AG04450 (cell line): ENCODE measurements at regions not wholly inside any gene's neighbourhood (a gene's known extent, or its start where the extent isn't known, plus 50 kb on each side); places are given as distances from the start of the nearest gene placed in this dataset.
A peak's percentile ranks its signal among the peaks of the same experiment; 100 is the strongest.

ENCODE experiments used
- CTCF ChIA-PET: fragments of 300-600, 350-600 bp; formaldehyde crosslinking; extraction: SDS; loops from one replicate; lab custom pipeline; 2022; ENCODE audit warnings: antibody characterized with exemption, inconsistent platforms; lab: Charles Lee
- POLR2A ChIA-PET: fragments of 350-600 bp; formaldehyde crosslinking; extraction: SDS; loops from one replicate; lab custom pipeline; 2021; ENCODE audit warnings: antibody characterized with exemption, inconsistent platforms; lab: Yijun Ruan, JAX
- DNase-seq: peaks from one replicate; pipeline ENCODE4 v3.0.0-alpha.2; 2011; ENCODE audit warnings: low read depth, low spot score
- H3K27ac ChIP-seq: one replicate; pipeline ENCODE4 v1.5.1; 2012; ENCODE audit warnings: low read depth, low read length, control low read depth
- H3K27me3 ChIP-seq: one replicate; pipeline ENCODE4 v1.6.0; 2012; ENCODE audit warnings: low read length; ENCODE audit not compliant: control insufficient read depth, insufficient read depth
- H3K4me3 ChIP-seq: 2 replicates; pipeline ENCODE4 v1.5.1; 2011; ENCODE audit warnings: mild to moderate bottlenecking, low read depth, low read length, control low read depth
- H3K9me3 ChIP-seq: 2 replicates; pipeline ENCODE4 v1.5.1; 2012; ENCODE audit warnings: low read length; ENCODE audit not compliant: control insufficient read depth, insufficient read depth
- CTCF ChIP-seq: IDR thresholded peaks from 2 replicates; pipeline ENCODE4 v1.5.1; 2011; ENCODE audit warnings: low read depth, low read length, control low read depth, inconsistent platforms

DNA sequence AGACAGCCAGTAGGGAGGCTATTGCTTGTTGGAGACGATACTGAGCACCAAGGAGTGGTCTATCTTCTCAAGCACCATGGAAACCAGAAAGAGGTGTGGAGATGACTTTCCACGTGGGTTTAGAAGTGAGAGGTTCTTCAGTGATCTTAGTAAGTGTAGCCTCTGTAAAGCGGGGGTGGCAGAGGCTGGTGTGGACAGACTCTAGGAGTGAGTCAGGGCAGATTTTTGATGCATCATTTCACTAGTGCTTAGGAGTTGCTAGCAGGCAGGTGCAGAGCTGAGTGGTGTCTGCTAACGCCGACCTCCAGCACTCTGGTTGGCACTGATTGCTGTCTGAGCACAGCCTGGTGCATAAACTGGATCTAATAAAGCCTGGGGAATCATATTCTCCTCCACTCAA lies 78.4 kb upstream of the ADO start:
- Histone ChIP-seq H3K27me3 (peaks cover 27% of the 10 kb centered on the region), H3K4me3 (no peak overlapping the region), H3K27ac (no peak overlapping the region), H3K9me3 (no peaks in the 10 kb centered on the region; the same call in 1 of the 2 replicates)
- TF ChIP-seq CTCF = no peak
- CTCF ChIA-PET = no interaction called here
- POLR2A ChIA-PET = no interaction called here
- no peak for DNase-seq

GRCh38 chr10:62726638-62727037 lies 77.9 kb upstream of the ADO start:
- no peak for DNase-seq
- no peak for TF ChIP-seq CTCF

DNA sequence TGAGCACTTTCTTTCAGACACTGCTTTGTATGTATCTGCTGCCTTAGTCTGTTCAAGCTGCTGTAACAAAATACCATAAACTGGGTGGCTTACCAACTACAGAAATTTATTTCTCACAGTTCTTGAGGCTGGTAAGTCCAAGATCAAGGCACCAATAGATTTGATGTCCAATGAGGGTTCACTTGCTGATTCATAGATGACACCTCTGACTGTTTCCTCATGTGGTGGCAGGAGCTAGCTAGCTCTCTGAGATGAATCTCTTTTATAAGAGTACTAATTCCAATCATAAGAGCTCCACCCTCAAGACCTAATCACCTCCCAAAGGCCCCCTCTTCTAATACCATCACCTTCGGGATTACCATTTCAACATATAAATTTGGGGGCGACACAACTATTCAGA lies 76.6 kb upstream of the ADO start:
- Histone ChIP-seq H3K27ac (no peak overlapping the region), H3K9me3 (no peaks in the 10 kb centered on the region; the same call in 1 of the 2 replicates), H3K4me3 (no peak overlapping the region), H3K27me3 (peaks cover 27% of the 10 kb centered on the region)
- ChIA-PET CTCF (no interaction called here), POLR2A (no interaction called here)
- DNase-seq = no peak
- TF ChIP-seq CTCF = no peak

More at GRCh38 chr10:62726638-62727037, 77.9 kb upstream of the ADO start:
- Histone ChIP-seq H3K27ac (no peak overlapping the region), H3K27me3 (peaks cover 27% of the 10 kb centered on the region), H3K9me3 (no peaks in the 10 kb centered on the region; the same call in 1 of the 2 replicates), H3K4me3 (no peak overlapping the region)
- POLR2A ChIA-PET = no interaction called here
- CTCF ChIA-PET = no interaction called here

DNA sequence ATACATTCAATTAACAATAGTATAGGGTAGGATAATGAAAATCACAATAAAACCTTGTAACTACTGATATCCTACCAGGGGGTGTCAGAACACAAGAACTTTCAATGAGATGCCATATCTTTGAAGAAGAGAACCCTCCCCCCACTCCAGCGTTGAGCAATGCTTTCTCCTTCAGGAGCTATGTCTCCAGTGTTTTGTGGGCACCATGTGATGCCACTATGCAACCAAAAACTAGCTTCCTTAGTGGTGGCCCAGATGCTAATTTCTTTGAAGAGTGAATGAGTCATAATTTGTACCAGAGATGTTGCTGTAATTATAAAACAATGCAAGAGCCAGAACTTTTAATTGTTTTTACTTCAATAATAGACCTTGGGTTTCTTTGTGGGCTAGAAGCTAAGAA lies 76.0 kb upstream of the ADO start:
- peaks cover 25% of the 10 kb centered on the region for H3K27me3 ChIP-seq
- DNase-seq = no peak
- H3K9me3 ChIP-seq = no peaks in the 10 kb centered on the region; the same call in 1 of the 2 replicates
- ChIA-PET CTCF (no interaction called here), POLR2A (no interaction called here)
- H3K4me3 ChIP-seq = no peak overlapping the region
- TF ChIP-seq CTCF = no peak
- no peak overlapping the region for H3K27ac ChIP-seq

DNA sequence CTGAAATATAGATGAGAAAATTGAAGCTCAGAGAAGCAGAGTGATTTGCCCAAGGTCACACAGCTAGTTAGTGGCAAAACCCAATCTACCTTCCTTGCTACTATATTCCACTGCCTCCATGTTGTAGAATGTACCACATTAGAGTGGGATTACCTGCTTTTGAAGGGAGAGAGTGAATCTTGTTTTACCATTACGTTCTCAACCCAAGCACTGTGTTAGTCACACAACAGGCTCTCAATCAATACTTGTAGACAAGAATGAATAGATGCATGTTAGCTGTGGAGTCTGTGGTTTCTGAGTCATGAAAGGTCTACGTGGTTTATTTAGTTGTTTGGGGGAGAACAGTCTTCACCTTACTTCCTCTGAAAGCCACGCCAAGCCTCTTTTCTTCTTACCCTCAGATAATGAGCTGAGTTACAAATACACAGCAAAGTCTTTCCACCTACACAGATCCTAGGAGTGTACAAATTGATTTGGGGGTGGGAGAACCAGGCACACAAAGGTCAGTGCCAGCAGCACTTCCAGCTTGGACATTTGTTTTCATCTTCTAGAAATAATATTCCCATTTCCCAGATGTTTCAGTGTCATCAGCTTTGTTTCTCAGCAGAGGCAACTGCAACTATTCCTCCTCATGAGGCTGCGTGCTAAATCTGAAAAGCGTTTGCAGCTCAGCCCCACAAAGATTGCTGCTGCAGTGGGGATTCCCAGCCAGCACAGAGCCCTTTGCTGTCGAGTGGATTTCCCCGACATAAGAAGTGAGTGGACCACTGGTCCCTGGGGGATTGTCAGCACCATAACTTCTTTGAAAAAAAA lies 71.5 kb upstream of the ADO start:
- no peaks in the 10 kb centered on the region for H3K9me3 ChIP-seq
- POLR2A ChIA-PET = no interaction called here
- CTCF ChIA-PET = interaction anchor here (0.7 kb wide), 1 partner anchor 122 kb away, joined by 3 read pairs; no protein-coding TSS in a partner anchor
- DNase-seq = peak; percentile 21
- H3K27me3 ChIP-seq = no peaks in the 10 kb centered on the region
- H3K4me3 ChIP-seq = no peak overlapping the region
- TF ChIP-seq CTCF = no peak
- H3K27ac ChIP-seq = no peak overlapping the region
